Adrenal gland (tissue), 5 donors: ENCODE measurements at regions not wholly inside any gene's neighbourhood (a gene's known extent, or its start where the extent isn't known, plus 50 kb on each side); places are given as distances from the start of the nearest gene placed in this dataset.

Experiments
- POLR2A ChIP-seq, 2 donors: fragments of 450-650 bp; IDR thresholded peaks; one replicate each; pipeline ENCODE4 v1.6.1; 2017; ENCODE audit warnings: antibody characterized with exemption in 2 of 2, mild to moderate bottlenecking in 2 of 2, moderate library complexity in 1 of 2
- TF ChIP-seq, protein P1 (sequence below), 6 experiments: fragments of 450-650 bp in 4 of 6; fragments of 200-600 bp in 2 of 6; sonication (generic) in 1 of 6; IDR thresholded peaks; 1 replicate in 5 of 6; 2 replicates in 1 of 6; pipeline versions ENCODE4 v1.5.1 to v1.8.0; 2016 to 2021; ENCODE audit warnings: antibody characterized with exemption in 6 of 6, mild to moderate bottlenecking in 2 of 6, moderate library complexity in 1 of 6
- donor health status: DM: no; HTN: no; CAD: no.

DNA sequence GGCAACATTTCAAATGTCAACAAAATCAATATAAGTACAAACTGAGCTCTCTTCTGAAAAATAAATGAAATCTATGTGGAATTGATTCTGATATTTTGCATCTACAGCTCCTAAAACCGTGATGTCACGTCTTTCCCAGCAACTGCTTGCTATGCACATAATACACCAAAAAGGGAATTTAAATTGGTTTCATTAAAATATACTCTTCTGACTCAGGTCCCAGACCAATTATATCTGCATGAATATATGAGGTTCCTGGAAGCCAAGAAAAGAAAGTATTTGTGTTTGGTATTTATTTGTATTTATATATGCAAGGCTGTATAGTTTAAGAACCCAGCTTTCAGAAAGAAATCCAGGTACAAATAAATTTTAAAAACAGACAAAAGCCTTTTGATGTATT, 1282.5 kb downstream of the SUCLG1 start:
- TF ChIP-seq, protein P1, sequence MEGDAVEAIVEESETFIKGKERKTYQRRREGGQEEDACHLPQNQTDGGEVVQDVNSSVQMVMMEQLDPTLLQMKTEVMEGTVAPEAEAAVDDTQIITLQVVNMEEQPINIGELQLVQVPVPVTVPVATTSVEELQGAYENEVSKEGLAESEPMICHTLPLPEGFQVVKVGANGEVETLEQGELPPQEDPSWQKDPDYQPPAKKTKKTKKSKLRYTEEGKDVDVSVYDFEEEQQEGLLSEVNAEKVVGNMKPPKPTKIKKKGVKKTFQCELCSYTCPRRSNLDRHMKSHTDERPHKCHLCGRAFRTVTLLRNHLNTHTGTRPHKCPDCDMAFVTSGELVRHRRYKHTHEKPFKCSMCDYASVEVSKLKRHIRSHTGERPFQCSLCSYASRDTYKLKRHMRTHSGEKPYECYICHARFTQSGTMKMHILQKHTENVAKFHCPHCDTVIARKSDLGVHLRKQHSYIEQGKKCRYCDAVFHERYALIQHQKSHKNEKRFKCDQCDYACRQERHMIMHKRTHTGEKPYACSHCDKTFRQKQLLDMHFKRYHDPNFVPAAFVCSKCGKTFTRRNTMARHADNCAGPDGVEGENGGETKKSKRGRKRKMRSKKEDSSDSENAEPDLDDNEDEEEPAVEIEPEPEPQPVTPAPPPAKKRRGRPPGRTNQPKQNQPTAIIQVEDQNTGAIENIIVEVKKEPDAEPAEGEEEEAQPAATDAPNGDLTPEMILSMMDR (IDR thresholded peaks at IDR 0.05), result no peak
- TF ChIP-seq POLR2A (IDR thresholded peaks at IDR 0.05), result no peak
